SK-N-MC (cell line): ENCODE measurements at regions not wholly inside any gene's neighbourhood (a gene's known extent, or its start where the extent isn't known, plus 50 kb on each side); places are given as distances from the start of the nearest gene placed in this dataset.

ENCODE experiments used
- EZH2 ChIP-seq: fragments of 200-600 bp; sonication (generic); IDR thresholded peaks from one replicate; pipeline ENCODE4 v1.6.1; 2017; ENCODE audit warnings: antibody characterized with exemption
- FOXP2 ChIP-seq: optimal IDR thresholded peaks from 2 replicates; pipeline ENCODE3; 2011; ENCODE audit warnings: mild to moderate bottlenecking, moderate library complexity; ENCODE audit not compliant: insufficient read depth; ENCODE audit errors: extremely low read length, control extremely low read depth
- POLR2AphosphoS5 ChIP-seq: IDR thresholded peaks from 2 replicates; pipeline ENCODE4 v1.6.1; 2012; ENCODE audit warnings: mild to moderate bottlenecking, low read depth, low read length, borderline replicate concordance

DNA sequence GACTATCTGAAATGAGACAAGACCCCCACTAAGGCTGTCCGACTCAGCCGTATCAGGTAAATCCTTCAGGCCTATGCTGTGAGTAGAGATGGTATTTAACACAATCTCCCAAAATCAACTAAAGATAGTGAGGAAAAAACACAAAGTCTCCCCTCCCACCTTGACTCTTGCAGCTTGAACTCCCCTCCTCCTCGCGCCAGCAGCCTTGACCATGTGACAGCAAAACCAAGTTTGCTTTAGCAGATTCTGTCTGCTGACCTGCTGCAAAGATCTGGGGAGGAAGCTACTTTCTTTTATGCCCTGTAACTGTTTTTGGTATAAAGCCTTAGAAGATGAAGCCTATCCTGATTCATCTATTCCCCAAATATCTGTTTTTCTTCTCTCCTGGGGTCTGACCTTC, 509.5 kb downstream of the CDH26 start:
- TF ChIP-seq POLR2AphosphoS5 (no peak), EZH2 (no peak), FOXP2 (no peak)
